Stimulated activated naive CD4-positive, alpha-beta T cell (primary cell): ENCODE measurements at regions not wholly inside any gene's neighbourhood (a gene's known extent, or its start where the extent isn't known, plus 50 kb on each side); places are given as distances from the start of the nearest gene placed in this dataset.
"Not testable (repeated sequence)": the region's sequence is repeated elsewhere in the genome, so short reads cannot be mapped to it uniquely, and the experiment has no call there.

Source experiments
- DNase-seq, 6 experiments: peaks; one replicate each; lab custom pipeline; 2025; lab: John Stamatoyannopoulos, UW

DNA sequence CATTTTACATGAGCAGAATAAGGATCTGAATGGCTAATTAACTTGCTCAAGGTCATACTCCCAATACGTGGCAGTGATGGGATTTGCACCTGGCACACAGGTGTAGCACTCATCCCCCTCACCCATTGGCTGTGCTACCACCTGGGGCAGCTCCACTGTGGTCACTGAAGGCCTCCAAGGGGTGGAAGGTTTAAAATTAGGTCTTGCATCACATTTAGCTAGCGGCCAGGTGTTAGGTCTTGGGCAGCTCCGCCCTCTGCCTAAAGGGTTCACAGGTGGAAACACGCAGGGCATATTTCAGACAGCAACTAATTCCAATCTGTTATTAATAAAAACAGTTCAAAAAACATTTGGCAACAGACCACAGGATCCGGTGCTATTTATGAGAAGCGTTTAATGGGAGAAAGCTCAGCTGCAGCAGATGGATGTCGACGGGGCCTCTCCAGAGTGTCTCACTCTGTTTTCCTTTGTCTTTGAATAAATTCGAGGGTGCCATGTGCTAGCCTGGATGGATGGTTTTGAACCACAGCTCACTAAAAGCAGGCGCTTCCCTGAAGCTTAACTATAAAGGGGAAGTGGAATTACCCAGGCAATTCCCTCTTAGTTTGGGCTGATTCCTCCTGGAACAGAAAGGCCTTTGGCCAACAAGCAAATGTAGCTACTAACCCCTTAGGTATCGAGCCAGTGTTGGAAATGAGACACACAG, 1017.6 kb downstream of the TYW1 start:
- no peak for DNase-seq

- DNase-seq = no peak
Observed at GRCh38 chr7:68015122-68015977, 1018.7 kb downstream of the TYW1 start.

DNA sequence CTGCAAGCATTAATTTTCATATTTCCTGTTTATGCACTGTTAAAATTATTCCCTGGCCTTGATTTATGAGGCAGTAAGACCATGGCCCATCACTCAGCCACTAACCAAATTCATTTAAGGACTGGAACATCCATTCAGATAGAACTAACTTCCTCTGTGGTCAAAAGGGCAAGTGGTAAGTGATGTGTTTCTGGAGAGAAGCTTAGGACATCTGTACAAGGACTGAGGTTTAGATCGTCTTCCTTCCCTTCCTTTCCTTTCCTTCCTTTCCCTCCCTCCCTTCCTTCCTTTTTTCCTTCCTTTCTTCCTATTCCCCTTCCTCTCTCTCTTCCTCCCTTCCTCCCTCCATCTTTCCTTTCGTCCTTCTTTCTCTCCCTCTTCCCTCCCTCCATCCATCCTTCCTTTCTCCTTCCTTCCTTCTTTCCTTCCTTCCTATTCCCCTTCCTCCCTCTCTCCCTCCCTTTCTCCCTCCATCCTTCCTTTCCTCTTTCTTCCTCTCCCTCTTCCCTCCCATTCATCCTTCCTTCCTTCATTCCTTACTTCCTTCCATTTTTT, 1019.4 kb downstream of the TYW1 start:
- no peak for DNase-seq

DNA sequence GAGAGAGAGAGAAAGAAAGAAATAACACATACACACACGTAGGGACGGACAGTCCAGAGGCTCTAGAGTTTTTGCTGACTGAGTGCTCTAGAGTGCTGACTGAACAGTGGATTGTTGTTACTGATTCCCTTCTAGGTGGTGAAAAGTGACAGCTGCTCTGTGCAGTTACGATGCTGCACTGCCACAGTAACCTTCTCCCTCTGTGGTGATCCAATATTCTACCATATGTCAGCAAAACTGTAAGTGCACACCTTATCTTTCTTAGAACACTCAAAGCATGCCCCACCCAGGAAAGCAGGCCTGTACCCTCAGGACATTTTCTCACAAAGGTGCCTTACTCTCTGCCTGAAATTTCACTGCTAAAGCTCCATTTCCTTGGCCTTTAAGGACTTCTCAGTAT, 1023.5 kb downstream of the TYW1 start:
- no peak for DNase-seq

DNA sequence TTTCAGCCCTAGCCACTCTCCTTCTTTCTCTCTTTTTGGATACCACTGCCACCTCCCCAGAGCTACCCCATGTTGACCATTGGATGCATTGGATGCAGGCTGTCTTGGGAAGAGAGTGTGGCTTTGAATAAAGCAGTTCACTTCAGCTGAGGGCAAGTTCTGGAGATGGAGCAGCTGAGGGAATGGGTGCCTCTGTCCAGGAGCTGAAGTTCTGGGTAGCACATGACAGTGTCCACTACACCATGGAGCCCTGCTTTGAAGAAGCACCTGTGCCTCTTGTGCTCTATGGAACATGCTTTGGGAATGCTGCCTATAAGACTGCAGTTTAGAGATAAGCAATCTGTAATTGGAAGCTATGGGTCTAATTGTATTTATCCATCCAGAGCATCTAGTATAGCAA, 1028.7 kb downstream of the TYW1 start:
- DNase-seq = no peak

DNA sequence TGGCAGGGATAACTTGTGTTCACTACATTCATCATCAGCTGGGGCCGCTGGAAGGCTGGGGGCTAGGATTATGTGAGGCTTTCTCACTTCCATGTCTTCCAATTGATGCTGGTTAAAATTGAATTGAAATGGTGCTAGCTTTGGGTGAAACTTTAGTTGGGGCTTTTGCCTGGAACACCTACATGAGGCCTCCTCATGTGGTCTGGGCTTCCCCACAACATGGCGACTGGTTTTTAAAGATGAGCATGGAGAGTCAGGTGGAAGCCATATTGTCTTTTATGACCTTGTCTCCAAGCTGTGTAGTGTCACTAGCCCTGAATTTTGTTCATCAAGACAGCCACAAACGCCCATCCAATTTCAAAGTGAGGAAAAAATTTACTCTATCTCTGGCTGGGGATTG, 1033.9 kb downstream of the TYW1 start:
- no peak for DNase-seq

GRCh38 chr7:68031180-68031943, 1034.7 kb downstream of the TYW1 start:
- no peak for DNase-seq

- DNase-seq = no peak
Observed at GRCh38 chr7:68038621-68039314, 1042.1 kb downstream of the TYW1 start.

DNA sequence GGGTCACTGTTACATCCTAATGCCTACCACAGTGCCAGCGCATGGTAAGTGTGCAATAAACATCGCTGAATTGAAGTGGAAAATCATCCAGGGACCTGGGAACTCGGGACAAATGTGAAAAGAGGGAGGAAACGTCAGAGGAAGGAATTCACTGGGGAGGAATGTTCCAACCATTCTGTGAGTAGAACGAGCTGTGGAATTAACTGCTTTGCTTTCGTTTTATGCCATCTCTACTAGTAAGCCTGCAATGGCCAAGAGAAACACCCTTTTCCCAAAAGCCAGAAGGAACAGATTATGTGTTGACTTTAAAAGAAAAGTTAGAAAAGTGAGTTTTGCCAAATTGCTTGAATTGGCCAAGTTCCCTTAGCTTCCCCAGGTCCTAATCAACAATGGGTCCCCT, 1044.9 kb downstream of the TYW1 start:
- no peak for DNase-seq

- no peak for DNase-seq
Observed at GRCh38 chr7:68043546-68043945, 1046.9 kb downstream of the TYW1 start.

GRCh38 chr7:68050627-68051026, 1054.0 kb downstream of the TYW1 start:
- DNase-seq = no peak

GRCh38 chr7:68058014-68058413, 1061.4 kb downstream of the TYW1 start:
- DNase-seq = no peak

DNA sequence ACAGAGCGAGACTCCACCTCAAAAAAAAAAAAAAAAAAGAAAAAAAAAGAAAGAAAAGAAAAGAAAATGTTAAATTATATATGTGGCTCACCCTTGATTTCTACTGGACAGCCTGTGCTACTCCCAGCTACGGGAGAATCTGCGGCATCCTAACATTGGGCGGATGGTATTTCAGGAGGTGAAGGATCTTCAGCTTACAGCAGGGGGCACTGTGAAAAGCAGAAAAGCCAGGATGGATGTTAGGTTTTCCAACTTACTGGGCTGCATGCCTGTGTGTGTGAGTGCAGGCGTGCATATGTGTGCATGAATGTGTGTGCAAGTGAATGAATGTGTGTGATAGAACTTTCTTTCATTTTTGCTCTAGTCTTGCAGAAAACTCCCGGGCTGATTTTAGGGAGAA, 1066.5 kb downstream of the TYW1 start:
- no peak for DNase-seq

- DNase-seq = no peak
Observed at GRCh38 chr7:68065581-68065980, 1068.9 kb downstream of the TYW1 start.

GRCh38 chr7:68067845-68068244, 1071.2 kb downstream of the TYW1 start:
- no peak for DNase-seq

GRCh38 chr7:68070992-68071391, 1074.4 kb downstream of the TYW1 start:
- no peak for DNase-seq

GRCh38 chr7:68073701-68074100, 1077.1 kb downstream of the TYW1 start:
- DNase-seq = no peak

GRCh38 chr7:68074242-68074641, 1077.6 kb downstream of the TYW1 start:
- no peak for DNase-seq

DNA sequence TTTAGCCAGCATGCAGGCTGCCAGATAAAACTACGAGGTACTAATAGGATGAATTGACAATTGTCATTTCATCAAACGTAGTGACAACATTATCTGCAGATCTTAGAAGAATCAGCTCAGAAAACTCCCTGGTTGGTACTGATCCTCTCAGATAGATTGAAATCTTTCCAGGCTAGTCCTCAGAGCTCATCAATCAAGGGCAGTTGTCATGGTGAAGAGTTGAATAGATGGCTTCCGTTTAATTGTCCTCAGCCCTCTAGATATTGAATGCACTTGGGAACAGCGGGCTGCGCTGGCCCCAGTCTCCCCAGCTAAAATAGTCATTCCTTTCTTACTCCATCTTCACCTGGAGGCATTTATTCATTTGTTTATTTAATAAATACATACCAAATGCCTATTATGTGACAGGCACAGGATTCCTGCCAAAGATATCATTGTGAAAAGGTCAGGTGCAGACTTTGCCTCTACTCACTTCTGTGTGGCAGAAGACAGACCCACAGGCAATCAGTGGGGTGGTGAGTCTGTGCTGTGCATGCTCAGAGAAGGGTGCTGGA, 1081.6 kb downstream of the TYW1 start:
- no peak for DNase-seq

GRCh38 chr7:68082066-68082960, 1085.7 kb downstream of the TYW1 start:
- not testable (repeated sequence) for DNase-seq
